ENCODE measurements at regions not wholly inside any gene's neighbourhood (a gene's known extent, or its start where the extent isn't known, plus 50 kb on each side); places are given as distances from the start of the nearest gene placed in this dataset.
A peak's percentile ranks its signal among the peaks of the same experiment; 100 is the strongest.

DNA sequence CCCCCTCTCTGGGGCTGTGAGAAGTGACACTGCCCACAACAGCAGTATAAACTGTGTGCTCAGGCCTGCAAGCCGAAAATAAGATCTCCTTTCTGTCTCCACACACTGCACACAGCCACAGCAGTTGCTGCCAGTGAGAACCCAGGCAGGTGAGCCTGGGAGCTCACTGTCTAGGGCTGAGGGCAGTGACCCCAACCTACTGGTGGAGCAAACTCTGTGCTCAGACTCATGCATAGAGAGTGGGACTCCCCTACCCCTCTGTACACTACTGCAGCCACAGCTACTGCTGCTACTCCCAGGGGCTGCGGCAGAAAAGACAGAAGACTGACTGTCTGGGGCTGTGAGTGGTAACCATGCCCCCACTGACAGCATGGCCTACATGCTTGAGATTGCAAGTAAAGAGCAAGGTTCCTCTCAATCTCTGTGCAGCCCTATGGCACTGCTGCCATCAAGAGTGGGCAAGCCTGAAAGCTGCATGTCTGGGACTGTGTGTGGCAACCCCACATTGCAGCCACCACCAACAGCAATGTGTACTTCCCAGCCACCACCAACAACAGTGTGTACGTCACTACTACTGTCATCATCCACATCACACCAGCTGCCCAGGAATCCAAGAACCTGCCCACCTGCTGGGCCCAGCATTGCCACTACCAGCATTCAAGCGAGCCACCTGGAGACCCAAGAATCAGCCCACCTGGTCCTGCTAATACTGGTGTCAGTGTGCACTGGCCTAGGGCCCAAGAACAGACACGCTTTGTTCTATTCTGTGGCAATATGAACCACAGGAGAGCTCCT, 226.1 kb downstream of the XPNPEP1 start:
- no peak overlapping the region for H3K4me3 ChIP-seq
- H3K27ac ChIP-seq: peak overlapping the region in 1 of 4 donors; percentile 4
- H3K4me1 ChIP-seq: no peaks in the 10 kb centered on the region
- TF ChIP-seq EP300 (IDR thresholded peaks at IDR 0.05) (no peak), POLR2A (IDR thresholded peaks at IDR 0.05) (no peak)
- TF ChIP-seq, protein P1, sequence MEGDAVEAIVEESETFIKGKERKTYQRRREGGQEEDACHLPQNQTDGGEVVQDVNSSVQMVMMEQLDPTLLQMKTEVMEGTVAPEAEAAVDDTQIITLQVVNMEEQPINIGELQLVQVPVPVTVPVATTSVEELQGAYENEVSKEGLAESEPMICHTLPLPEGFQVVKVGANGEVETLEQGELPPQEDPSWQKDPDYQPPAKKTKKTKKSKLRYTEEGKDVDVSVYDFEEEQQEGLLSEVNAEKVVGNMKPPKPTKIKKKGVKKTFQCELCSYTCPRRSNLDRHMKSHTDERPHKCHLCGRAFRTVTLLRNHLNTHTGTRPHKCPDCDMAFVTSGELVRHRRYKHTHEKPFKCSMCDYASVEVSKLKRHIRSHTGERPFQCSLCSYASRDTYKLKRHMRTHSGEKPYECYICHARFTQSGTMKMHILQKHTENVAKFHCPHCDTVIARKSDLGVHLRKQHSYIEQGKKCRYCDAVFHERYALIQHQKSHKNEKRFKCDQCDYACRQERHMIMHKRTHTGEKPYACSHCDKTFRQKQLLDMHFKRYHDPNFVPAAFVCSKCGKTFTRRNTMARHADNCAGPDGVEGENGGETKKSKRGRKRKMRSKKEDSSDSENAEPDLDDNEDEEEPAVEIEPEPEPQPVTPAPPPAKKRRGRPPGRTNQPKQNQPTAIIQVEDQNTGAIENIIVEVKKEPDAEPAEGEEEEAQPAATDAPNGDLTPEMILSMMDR (IDR thresholded peaks at IDR 0.05): no peak
- peak; percentile 23 to 27 for DNase-seq (ENCODE audit: low spot score in 2 of 2)
- no peaks in the 10 kb centered on the region for H3K9me3 ChIP-seq
- no peaks in the 10 kb centered on the region for H3K36me3 ChIP-seq
- no peaks in the 10 kb centered on the region for H3K27me3 ChIP-seq
- 79 to 93% methylated on average over 4 of the region's 5 CpGs for WGBS, 2 donors

DNA sequence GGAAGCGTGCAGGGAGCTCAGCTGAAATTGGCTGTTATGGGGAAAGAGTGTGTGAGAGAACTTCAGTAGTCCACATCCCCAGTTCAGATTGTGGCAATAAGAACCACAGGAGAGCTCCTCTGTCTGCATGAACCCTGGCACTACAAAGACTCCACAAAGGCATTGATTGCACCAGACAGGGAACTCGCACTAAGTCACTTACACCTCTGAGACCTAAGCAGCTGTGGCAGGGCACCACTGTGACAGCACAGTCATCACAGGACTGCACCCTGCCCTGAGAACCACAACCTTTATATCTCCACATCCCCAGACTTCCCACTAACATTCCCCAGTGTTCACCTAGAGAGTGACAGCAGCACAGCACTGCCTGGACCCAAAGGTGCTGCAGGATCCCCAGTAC, 226.8 kb downstream of the XPNPEP1 start:
- Histone ChIP-seq H3K36me3 (no peaks in the 10 kb centered on the region), H3K9me3 (no peaks in the 10 kb centered on the region), H3K4me3 (no peak overlapping the region), H3K27me3 (no peaks in the 10 kb centered on the region), H3K27ac (no peak overlapping the region), H3K4me1 (no peaks in the 10 kb centered on the region)
- TF ChIP-seq, protein P1 (IDR thresholded peaks at IDR 0.05): no peak
- no peak for TF ChIP-seq EP300 (IDR thresholded peaks at IDR 0.05)
- no peak for TF ChIP-seq POLR2A (IDR thresholded peaks at IDR 0.05)
- DNase-seq (ENCODE audit: low spot score in 2 of 2): no peak
- WGBS, 2 donors: 86 to 95% methylated on average over 2 of the region's 2 CpGs

DNA sequence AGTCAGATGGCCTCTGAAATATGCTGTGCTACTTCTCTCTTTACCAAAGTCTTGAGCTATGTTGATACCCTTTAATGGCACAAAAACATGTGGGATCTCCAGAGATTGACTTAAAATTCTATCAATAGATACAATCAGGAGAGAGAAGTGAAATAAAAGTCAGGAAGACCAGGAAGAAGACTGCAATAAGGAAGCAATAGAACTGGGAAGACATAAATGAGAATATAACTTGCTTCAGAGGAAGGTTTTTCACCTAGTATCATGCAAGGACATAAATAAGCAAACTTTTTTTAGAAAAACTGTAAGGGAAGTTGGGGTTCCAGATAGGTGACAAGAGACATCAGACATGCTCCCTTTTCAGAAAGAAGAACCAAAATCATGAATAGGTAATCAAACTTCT, 227.3 kb downstream of the XPNPEP1 start:
- TF ChIP-seq POLR2A (IDR thresholded peaks at IDR 0.05): no peak
- TF ChIP-seq, protein P1 (IDR thresholded peaks at IDR 0.05): no peak
- no peak for TF ChIP-seq EP300 (IDR thresholded peaks at IDR 0.05)
- H3K9me3 ChIP-seq: no peaks in the 10 kb centered on the region

DNA sequence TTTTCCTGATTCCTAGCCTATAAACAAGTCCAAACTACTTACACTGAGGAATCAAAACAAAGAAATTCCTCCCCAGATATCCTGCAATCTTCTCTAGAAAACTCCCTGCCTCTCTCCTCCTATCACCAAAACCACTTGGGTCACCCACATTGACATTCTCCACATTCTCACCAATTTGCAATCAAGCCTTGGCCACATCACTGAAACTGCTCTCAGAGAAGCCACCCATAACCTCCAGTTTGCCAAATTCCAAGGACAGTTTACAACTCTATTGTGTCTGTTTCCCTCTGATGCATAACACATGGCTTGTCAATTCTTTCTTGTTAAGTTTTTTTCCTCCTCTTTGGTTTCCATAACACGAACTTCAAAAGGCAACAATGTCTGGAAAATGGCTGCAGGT, 233.5 kb downstream of the XPNPEP1 start:
- Histone ChIP-seq H3K4me1 (no peaks in the 10 kb centered on the region), H3K9me3 (peaks cover 0 to 21% (median 0%) of the 10 kb centered on the region in 4 donors), H3K36me3 (no peaks in the 10 kb centered on the region), H3K27ac (no peak overlapping the region), H3K27me3 (no peaks in the 10 kb centered on the region), H3K4me3 (no peak overlapping the region)
- 0 to 7% methylated on average over 1 of the region's 1 CpG for WGBS, 2 donors
- TF ChIP-seq, protein P1 (IDR thresholded peaks at IDR 0.05): no peak
- TF ChIP-seq POLR2A (IDR thresholded peaks at IDR 0.05) (no peak), EP300 (IDR thresholded peaks at IDR 0.05) (no peak)
- no peak for DNase-seq (ENCODE audit: low spot score in 2 of 2)

More for the DNA sequence above, 227.3 kb downstream of the XPNPEP1 start:
- DNase-seq (ENCODE audit: low spot score in 2 of 2): no peak
- Histone ChIP-seq H3K4me1 (no peaks in the 10 kb centered on the region), H3K36me3 (no peaks in the 10 kb centered on the region), H3K27ac (no peak overlapping the region), H3K27me3 (no peaks in the 10 kb centered on the region), H3K4me3 (no peak overlapping the region)

DNA sequence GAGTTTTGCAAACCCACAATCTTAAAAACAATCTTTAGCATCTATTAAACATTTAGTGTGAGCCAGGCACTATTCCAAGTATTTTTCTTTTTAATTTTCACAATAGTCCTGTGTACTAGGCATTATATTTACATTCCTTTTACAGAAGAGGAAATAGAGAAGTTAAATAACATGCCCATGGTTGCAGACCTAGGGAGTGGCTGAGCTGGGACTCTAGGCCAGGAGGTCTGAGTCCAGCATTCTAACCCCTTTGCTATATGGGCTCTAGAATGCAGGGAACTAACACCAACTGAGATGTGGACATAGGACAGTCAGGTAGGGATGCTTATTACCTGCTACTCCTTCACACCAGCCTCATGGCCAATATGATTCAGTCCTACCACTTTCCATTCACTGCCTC, 243.8 kb downstream of the XPNPEP1 start:
- Histone ChIP-seq H3K36me3 (no peaks in the 10 kb centered on the region), H3K9me3 (no peaks in the 10 kb centered on the region), H3K4me1 (no peaks in the 10 kb centered on the region), H3K27ac (no peak overlapping the region), H3K4me3 (no peak overlapping the region), H3K27me3 (no peaks in the 10 kb centered on the region)
- TF ChIP-seq EP300 (IDR thresholded peaks at IDR 0.05) (no peak), POLR2A (IDR thresholded peaks at IDR 0.05) (no peak)
- TF ChIP-seq, protein P1 (IDR thresholded peaks at IDR 0.05): no peak
- DNase-seq (ENCODE audit: low spot score in 2 of 2): no peak

Data from tibial nerve (tissue), 4 donors.